ENCODE measurements at regions not wholly inside any gene's neighbourhood (a gene's known extent, or its start where the extent isn't known, plus 50 kb on each side); places are given as distances from the start of the nearest gene placed in this dataset.

DNA sequence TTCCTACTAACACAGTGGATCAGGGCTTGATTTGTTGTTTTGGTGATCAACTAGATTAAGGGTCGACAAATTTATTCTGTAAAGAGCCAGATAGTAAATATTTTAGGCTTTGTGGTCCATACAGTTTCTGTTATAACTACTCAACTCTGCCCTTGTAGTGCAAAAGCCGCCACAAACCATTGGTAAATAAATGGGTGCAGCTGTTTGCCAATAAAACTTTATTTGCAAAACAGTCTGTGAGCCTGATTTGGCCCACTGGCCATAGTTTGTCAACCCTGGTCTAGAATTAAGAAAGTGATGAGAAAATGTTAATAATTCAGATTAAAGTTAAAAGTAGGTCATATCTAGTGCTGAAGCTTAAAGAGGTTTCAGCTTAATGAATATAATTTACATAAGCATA, 84.0 kb upstream of the TRIM2 start:
- in situ Hi-C loops (cut with HindIII; ENCODE audit: low sequenced_read_pairs): no loop called here
- no peak for DNase-seq (ENCODE audit: low spot score)

DNA sequence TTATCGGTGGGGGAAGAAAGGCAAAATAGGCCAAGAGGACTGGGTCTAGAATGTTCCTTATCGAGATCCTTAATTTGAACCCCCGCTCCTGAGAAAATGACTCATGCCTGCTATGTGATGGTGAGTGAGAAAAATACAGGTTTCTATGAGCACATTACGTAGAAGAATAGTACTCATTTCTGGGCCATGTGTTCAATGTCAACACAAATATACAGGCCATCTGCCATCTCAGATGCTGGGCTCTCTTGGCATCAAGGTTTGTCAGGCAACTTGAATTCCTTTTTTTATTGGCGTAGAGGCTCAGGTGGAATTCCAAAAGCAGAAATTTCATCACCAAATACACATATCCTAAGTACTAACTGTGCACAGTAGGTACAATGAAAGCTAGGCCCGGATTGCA, 81.4 kb upstream of the TRIM2 start:
- in situ Hi-C loops (cut with HindIII; ENCODE audit: low sequenced_read_pairs): no loop called here

DNA sequence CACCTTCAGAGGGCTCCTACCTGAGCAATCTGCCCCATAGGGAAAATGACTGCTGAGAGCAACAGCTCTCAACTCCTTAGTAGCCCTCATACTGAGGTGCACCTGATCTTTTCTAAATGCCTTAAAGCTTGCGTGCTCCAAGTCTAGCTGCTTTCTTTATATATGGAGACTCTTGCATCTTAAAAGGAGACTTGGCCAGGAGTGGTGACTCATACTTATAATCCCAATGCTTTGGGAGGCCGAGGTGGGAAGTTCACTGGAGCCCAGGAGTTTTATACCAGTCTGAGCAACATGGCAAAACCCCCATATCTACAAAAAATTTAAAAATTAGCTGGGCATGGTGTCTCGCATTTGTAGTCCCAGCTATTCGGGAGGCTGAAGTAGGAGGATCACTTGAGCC, 78.1 kb upstream of the TRIM2 start:
- in situ Hi-C loops (cut with HindIII; ENCODE audit: low sequenced_read_pairs): no loop called here
- no peak for DNase-seq (ENCODE audit: low spot score)

More for the DNA sequence above, 81.4 kb upstream of the TRIM2 start:
- DNase-seq (ENCODE audit: low spot score): peak; percentile 66

DNA sequence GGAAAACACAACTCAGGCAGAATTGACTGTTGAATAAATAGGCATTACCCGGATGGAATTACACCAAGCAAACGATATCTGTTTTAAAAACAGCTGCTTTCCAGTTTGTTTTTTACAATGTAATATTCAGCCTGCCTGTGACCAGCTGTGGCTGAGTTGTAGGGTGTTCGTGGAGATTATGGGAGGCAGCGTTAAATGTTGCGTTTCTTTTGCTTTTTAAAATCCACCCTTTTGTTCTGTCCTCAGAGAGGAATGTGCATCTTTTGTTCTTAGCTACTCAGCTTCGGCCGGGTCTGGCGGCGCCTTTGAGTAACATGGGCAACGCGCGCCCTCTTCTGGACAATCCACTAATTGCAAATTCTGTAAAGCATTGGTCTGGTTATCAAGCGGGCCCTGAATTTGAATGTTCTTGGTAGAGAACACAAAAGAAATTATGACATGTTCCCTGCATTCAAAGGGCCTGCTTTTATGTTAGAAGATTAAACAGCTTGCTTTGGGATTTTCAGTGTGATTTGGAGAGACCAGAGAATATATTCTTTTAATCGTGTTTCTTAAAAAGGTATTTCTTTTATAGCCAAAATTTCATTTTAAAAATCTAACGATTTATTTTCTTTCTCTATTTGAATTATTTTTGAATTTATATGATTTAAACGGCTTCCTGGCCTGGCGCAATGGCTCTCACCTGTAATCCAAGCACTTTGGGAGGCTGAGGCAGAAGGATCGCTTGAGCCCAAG, 76.3 kb upstream of the TRIM2 start:
- in situ Hi-C loops (cut with HindIII; ENCODE audit: low sequenced_read_pairs): no loop called here
- DNase-seq (ENCODE audit: low spot score): peak; percentile 93

DNA sequence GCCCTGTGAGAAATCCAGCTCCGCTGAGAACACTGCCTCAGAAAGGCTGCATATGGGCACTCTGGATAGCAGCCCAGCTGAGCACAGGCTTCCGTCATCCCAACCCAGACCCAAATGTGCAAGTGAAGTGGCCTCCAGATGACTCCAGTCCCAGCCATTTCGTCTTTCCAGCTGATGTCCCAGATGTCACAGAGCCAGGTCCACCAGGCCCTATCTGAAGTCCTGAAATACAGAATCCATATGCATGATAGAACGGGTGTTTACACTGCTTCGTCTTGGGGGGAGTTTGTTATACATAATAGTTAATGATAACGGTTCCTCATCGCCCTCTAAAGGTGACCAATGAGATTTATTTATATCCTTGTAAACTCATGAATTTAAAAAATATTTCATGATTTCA, 72.6 kb upstream of the TRIM2 start:
- in situ Hi-C loops (cut with HindIII; ENCODE audit: low sequenced_read_pairs): no loop called here
- DNase-seq (ENCODE audit: low spot score): peak; percentile 51

DNA sequence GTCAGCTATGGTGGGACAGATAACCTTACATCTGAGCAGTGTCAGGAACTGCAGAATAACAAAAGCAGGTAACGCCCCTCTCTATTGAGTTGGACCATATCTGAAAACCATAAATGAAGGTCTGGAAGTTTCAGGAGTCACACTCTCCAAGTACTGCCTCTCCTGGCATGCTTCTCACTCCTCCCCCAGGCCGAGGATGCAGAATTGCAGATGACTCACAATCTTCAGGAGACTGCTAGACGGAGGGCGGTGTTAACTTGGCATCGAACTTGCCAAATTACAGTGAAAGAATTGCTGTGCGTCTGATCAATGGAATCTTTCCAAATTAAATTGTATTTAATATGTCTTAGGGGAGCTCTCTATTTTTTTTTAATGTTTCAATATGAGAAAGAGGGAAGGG, 67.1 kb upstream of the TRIM2 start:
- in situ Hi-C loops (cut with HindIII; ENCODE audit: low sequenced_read_pairs): no loop called here

DNA sequence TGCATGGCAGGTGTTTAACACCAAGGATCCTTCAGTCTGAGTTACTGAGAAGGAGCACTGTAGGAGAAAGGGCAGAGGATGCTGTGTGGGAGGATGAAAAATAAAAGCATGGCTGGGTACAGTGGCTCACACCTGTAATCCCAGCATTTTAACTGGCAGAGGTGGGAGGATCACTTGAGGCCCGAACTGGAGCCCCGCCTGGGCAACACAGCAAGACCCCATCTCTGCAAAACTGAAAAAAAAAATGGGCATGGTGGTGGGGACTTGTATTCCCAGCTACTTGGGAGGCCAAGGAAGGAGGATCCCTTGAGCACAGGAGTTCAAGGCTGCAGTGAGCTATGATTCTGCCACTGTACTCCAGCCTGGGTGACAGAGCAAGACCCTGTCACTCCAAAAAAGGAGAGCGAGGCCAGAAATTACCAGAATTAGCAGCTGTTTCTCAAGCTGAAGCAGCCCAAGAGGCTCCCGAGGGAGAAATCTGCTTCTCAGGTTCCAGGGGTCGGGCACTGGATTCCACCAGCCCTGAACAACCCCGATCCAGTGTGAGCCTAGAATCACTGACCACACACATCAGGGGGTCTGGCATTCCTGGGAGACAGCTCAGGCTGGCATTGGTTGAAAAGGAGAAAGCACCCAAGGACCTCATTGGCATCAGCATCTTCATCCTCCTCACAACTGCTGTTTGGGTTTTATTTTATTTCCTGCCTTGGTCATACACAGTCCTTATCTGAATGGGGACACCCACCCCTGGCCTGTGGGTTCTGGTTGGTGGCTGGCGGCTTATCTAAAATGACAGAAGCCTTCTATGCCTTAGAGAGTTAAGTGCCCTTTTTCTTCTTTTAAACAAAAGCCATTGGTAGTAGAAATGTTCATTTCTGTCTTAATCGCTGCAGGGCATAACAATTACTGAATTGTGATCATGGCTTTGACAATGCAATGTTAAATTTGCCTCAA, 66.3 kb upstream of the TRIM2 start:
- in situ Hi-C loops (cut with HindIII; ENCODE audit: low sequenced_read_pairs): no loop called here
- DNase-seq (ENCODE audit: low spot score): no peak

More for the DNA sequence above, 67.1 kb upstream of the TRIM2 start:
- DNase-seq (ENCODE audit: low spot score): no peak

DNA sequence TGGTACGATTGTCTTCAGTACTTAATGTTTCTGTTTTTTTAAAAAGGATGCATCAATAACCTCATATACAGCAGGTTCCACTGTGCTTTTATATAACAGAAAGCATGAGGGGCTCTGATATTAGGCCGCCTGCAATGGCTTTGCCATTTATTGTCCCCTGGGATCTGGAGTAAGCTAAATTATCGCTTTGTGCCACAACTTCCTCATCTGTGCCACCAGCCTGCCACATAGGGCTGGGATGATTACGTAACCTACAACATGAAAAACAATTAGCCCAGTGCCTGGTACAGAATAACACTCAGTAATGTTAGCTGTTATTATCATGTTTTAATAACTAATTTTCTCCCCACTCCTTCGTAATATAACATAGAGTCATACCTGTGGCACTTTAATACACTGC, 65.5 kb upstream of the TRIM2 start:
- in situ Hi-C loops (cut with HindIII; ENCODE audit: low sequenced_read_pairs): no loop called here
- DNase-seq (ENCODE audit: low spot score): no peak

DNA sequence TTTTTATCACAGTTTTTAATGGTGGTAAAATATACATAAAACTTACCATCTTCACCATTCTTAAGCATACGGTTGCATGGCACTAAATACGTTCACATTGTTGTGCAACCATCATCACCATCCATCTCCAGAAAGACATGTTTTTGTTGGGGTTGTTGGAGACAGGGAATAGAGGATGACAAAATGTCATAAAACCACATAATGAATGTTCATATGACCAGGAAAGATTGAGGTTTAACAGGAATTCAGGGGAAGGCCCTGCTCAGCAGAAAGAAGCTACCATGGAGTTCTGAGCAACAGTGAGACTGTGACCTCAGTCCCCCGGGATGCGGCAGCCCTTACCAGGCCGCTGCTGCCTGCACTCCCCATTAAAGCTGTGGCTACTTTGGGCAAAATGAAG, 63.9 kb upstream of the TRIM2 start:
- DNase-seq (ENCODE audit: low spot score): no peak
- in situ Hi-C loops (cut with HindIII; ENCODE audit: low sequenced_read_pairs): no loop called here

DNA sequence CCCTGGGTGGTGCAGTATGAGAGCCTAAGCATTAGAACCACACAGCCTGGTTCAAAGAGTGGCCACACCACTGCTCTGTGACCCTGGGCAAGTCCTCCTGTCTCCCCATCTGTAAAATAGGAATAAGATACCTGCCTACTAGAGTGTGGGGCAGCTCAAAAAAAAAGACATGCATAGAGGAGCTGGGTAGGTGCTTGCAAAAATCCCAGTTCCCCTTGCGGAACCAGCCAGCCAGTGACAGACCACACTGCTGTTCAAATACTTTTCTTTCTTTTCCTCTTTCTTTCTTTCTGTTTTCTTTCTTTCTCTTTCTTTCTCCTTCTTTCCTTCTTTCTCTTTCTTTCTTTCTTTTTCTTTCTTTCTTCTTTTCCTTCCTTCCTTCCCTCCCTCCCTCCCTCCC, 63.0 kb upstream of the TRIM2 start:
- no peak for DNase-seq (ENCODE audit: low spot score)
- in situ Hi-C loops (cut with HindIII; ENCODE audit: low sequenced_read_pairs): no loop called here

DNA sequence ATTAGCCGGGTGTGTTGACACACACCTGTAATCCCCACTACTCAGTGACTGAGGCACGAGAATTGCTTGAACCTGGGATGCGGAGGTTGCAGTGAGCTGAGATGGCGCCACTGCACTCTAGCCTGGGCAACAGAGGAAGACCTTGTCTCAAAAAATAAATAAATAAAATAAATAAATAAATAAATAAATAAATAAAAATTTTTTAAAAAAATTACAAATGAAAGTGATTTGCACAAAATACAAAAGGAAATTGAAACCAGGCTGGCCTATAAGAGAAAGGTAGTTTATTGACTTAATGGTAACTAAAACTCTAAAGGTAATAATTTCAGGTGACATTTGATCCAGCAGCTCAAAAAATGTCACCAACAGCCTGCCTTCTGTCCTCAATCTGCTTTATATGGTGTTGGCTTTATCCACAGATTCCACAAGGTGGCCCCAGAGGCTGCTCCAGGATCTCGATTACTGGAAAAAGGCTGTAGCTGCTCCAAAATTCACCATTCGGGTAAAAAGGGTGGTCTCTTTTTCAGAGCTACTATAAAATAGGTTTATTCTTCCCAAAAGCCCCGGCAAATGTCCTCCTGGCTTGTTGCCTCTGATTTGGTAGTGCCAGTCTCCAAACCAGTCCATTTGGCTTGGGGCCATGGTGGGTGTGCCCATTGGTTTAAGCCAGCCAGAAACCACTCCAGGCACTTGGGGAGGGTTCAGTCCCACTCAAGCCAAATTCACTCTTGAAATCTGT, 61.4 kb upstream of the TRIM2 start:
- in situ Hi-C loops (cut with HindIII; ENCODE audit: low sequenced_read_pairs): no loop called here
- DNase-seq (ENCODE audit: low spot score): peak; percentile 88

DNA sequence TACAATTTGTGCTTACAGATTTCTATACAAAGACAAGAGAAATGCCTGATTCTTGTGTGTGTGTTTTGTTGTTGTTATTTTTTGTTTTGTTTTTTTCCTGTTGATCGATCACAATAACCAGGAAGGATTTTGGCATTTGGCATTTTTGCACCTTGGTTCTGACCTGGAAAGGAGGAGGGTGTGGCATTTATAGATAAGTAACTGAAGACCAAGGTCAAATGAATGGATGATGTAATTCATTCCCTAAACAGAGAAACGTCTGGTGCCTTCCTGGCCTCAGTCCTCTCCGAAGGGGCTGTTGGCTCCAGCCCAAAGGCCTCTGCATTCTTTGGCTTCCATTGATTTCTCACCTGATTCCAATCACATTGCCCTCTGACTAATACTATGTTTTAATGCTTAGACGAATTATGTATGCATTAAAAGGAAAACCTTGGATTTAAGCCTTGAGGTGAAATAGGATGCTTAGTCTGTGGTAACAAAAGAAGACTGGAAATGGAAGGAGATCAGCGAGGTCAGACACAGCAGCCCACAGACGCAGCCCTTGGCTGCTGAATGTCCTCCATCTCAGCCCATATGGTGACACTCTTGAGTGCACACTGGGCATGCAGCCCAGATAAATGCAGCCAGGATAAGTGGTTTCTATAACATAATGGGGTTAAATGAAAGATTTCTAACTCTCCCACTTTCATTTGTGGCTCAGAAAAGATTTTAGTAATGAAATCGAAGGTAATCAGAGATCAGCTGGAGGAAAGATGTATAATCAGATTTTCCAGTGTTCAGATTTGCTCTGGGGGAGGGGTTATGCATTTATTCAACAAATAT, 60.5 kb upstream of the TRIM2 start:
- in situ Hi-C loops (cut with HindIII; ENCODE audit: low sequenced_read_pairs): no loop called here

DNA sequence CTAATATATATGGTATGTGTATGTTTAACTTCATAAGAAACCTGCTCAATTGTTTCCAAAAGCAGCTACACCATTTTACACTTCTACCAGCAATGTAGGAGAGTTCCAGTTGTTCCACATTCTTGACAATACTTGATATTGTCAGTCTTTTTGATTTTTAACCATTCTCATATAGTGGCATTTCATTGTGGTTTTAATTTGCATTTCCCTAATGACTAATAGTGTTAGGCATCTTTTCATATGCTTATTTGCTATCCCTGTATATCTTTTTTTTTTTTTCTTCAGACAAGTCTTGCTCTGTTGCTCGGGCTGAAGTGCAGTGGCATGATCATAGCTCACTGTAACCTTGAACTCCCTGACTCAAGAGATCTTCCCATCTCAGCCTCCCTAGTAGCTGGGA, 58.2 kb upstream of the TRIM2 start:
- in situ Hi-C loops (cut with HindIII; ENCODE audit: low sequenced_read_pairs): no loop called here
- no peak for DNase-seq (ENCODE audit: low spot score)

More for the DNA sequence above, 60.5 kb upstream of the TRIM2 start:
- peak; percentile 59 for DNase-seq (ENCODE audit: low spot score)

DNA sequence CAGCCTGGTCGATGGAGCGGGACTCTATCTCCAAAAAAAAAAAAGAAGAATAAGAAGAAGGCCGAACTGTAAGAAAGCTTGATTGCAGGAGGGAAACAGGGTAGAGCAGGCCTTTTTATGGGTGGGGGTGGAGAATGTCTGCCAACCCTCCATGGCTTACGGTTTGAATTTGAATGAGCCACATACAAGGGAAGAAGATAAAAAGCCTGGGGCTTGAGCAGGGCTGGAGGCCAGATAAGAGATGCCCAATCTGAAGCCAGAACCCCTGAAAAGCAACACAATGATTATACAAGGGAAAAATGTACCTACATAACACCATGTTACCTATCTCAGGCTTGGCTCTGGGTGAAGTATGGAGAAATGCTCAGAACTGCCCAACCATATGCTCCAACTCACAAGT, 57.3 kb upstream of the TRIM2 start:
- no peak for DNase-seq (ENCODE audit: low spot score)
- in situ Hi-C loops (cut with HindIII; ENCODE audit: low sequenced_read_pairs): no loop called here

DNA sequence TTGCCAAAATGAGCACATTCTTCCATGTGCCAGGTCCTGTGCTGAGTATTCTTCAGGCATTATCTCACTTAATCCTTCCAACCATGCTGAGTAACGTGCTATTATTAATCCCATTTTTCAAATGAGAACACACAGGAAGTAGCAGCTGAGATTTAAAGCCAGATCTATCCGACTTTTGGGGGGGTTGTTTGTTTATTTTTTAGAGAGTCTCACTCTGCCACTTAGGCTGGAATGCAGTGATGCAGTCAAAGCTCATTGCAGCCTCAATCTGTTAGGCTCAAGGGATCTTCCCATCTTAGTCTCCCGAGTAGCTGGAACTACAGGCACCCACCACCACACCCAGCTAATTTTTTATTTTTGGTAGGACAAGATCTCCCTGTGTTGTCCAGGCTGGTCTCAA, 55.5 kb upstream of the TRIM2 start:
- in situ Hi-C loops (cut with HindIII; ENCODE audit: low sequenced_read_pairs): no loop called here
- no peak for DNase-seq (ENCODE audit: low spot score)

DNA sequence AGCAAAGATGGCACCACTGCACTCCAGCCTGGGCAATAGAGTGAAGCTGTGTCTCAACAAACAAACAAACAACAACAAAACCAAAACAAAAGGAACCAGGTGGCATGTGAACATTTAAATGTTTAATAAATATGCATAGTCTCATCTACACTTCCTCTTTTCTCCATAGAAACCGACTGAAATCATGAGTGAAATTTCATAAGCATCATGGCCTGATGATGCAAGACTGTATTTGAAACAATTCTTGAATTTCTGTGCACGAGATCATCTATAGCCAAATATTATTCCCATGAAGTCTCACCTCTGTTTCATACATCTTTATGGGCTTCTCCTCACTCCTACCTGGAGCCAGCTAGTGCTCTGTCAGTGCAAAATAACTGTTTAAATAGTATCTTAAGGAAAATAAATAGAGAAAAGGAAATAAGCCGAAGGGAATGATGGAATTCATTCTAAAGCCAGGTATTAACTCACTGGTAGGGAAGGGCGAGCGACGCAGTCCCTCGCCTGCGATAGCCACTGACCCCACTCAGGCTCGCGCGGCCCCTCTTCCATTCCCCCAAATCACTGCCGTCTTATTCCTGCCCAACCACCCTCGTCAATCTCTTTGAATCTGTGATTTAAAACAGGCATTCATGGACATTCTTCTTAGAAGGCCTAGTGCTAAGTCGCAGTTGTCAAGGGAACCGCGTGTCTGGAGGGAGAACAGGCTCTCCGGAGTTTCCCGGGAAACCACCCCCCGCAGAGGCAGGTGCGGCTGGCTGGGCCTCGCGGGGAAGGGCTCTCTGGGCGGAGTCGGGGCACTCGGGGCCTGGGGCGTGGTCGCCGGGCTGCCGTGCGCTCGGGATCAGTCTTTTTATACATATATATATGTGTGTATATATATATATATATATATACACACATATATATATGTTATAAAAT, 52.4 kb upstream of the TRIM2 start:
- in situ Hi-C loops (cut with HindIII; ENCODE audit: low sequenced_read_pairs): no loop called here
- DNase-seq (ENCODE audit: low spot score): peak; percentile 85

DNA sequence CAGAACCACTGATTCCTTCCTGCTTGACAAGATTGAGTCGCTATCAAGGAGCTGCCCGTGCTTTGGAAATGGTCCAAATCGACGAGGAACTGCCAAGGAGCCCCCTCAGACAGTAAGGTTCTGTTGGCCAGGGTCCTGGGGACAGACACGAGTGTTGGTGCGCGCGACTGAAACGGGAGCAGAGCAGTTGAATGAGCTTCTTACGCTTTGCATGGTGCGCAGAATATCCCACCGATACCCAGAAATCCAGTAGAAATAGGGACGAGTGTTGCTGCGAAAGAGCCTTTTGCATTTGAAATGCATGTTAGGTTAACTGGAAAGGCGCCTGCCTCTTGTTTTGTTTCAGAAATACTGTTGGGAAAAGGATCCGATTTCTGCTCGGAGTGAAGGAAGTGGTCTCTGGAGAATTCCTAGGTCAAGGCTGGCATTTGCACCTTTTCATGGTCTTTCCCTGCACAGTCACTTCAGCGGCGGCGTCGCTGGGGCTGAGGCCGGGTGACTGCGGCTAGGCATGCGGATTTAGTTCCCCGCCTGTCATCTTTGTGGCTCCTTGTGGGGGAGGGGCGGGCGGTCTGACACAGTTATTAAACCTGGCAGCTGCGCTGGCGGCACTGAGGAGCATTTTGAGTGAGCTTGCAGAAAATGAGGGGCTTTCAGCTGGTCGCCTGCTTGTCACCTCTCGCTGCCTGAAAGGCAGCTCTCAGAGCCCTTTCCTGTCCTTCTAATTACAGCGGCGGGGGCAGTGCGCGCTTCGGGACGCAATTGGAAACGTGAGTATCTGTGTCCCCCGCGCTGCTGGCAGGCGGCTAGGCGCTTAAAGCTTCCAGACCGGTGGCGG, 51.5 kb upstream of the TRIM2 start:
- peak; percentile 63 for DNase-seq (ENCODE audit: low spot score)
- in situ Hi-C loops (cut with HindIII; ENCODE audit: low sequenced_read_pairs): no loop called here

Data from G401 (cell line).